ENCODE measurements at regions not wholly inside any gene's neighbourhood (a gene's known extent, or its start where the extent isn't known, plus 50 kb on each side); places are given as distances from the start of the nearest gene placed in this dataset.

DNA sequence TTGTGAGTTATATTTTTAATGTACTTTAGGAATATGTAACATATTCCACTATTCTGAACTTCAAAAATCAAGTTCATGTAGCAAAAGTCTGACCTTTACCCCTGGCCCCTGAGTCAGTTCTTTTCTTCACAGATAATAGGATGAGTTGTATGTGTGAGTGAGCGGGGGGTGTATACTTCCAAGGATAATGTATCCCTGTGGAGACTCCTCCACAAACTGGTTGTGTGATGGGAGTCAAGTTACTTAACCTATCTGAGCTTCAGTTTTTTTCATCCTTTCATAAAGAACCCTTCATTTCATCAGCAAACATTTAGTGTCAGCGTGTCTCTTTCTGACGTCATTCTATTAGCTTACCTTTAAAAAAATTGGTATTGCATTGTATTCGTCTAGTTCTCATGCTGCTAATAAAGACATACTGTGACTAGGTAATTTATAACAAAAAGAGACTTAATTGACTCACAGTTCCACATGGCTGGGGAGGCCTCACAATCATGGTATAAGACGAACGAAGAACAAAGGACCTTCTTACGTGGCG is 288.1 kb upstream of the GPC6 start:
- no peak for TF ChIP-seq SUZ12 (IDR thresholded peaks at IDR 0.05; ENCODE audit: extremely low read depth, insufficient read depth, insufficient read length)
- DNase-seq (ENCODE audit: low read depth, low spot score): no peak
- no peak overlapping the region for H3K4me3 ChIP-seq (ENCODE audit: insufficient read length, low read depth)

DNA sequence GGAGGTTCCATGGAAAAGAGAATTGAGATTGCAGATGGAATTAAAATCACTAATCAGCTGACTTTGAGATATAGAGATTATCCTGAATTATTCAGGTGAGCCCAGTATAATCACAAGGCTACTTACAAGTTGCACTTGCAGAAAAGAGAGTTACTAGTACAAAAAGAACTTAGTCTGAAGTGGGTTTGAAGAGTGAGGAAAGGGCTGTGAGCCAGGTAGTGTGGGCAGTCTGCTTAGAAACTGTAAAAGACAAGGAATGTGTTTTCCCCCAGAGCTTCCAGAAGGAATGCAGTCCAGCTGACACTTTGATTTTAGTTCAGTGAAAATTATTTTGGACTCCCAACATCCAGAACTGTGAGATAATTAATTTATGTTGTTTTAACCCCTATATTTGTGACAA is 285.4 kb upstream of the GPC6 start:
- DNase-seq (ENCODE audit: low read depth, low spot score): no peak
- no peak overlapping the region for H3K9ac ChIP-seq (ENCODE audit: insufficient read length, low read depth)
- H3K36me3 ChIP-seq (ENCODE audit: insufficient read depth, insufficient read length, low read length): no peaks in the 10 kb centered on the region
- H3K27me3 ChIP-seq (ENCODE audit: insufficient read depth, insufficient read length): no peaks in the 10 kb centered on the region
- H3K4me3 ChIP-seq (ENCODE audit: insufficient read length, low read depth): no peak overlapping the region
- no peak for TF ChIP-seq YY1 (IDR thresholded peaks at IDR 0.05; ENCODE audit: insufficient read depth, insufficient read length)
- TF ChIP-seq SUZ12 (IDR thresholded peaks at IDR 0.05; ENCODE audit: extremely low read depth, insufficient read depth, insufficient read length): no peak
- no peak for TF ChIP-seq ZNF274 (IDR thresholded peaks at IDR 0.05; ENCODE audit: low read depth, low read length)
- H3K9me3 ChIP-seq (ENCODE audit: insufficient read depth, low read length): no peaks in the 10 kb centered on the region
- H3K4me1 ChIP-seq (ENCODE audit: insufficient read depth, insufficient read length): no peaks in the 10 kb centered on the region

More for the DNA sequence above, 288.1 kb upstream of the GPC6 start:
- Histone ChIP-seq H3K36me3 (ENCODE audit: insufficient read depth, insufficient read length, low read length) (no peaks in the 10 kb centered on the region), H3K4me1 (ENCODE audit: insufficient read depth, insufficient read length) (no peaks in the 10 kb centered on the region), H3K27me3 (ENCODE audit: insufficient read depth, insufficient read length) (no peaks in the 10 kb centered on the region), H3K9ac (ENCODE audit: insufficient read length, low read depth) (no peak overlapping the region), H3K9me3 (ENCODE audit: insufficient read depth, low read length) (no peaks in the 10 kb centered on the region)

DNA sequence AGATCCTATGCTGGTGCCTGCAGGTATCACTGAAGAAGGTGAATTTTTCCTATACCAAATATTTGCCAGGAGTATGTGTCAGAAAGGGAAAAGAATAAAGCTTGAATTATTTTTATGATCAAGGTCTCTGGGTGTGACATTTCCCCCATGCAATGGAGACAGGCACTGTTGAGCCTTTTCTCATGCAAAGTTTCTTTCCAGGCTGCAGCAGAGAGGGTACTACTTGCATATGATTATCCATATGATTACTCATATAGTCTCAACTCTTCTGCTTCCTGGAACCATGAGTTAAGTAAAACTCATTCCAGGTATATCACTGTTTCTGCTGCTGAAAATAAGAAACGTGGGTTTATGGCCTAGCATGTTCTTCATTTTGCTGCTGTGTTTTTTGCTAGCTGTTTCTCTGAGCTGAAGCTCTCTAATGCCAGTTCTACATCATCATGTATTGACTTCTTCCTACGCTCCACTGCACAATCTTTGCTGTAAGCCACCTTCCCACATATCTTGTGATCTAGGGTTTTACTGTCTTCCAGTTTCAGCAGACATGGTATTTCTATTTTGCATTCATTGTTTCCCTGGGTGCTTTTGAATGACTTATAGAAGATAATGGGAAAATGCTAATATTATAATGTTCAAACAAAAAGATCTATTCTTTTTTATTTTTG is 278.7 kb upstream of the GPC6 start:
- H3K27me3 ChIP-seq (ENCODE audit: insufficient read depth, insufficient read length): no peaks in the 10 kb centered on the region
- no peak for TF ChIP-seq YY1 (IDR thresholded peaks at IDR 0.05; ENCODE audit: insufficient read depth, insufficient read length)
- no peak for TF ChIP-seq ZNF274 (IDR thresholded peaks at IDR 0.05; ENCODE audit: low read depth, low read length)
- no peak for TF ChIP-seq SUZ12 (IDR thresholded peaks at IDR 0.05; ENCODE audit: extremely low read depth, insufficient read depth, insufficient read length)
- DNase-seq (ENCODE audit: low read depth, low spot score): no peak
- no peak overlapping the region for H3K9ac ChIP-seq (ENCODE audit: insufficient read length, low read depth)
- no peaks in the 10 kb centered on the region for H3K36me3 ChIP-seq (ENCODE audit: insufficient read depth, insufficient read length, low read length)
- no peaks in the 10 kb centered on the region for H3K4me1 ChIP-seq (ENCODE audit: insufficient read depth, insufficient read length)
- H3K4me3 ChIP-seq (ENCODE audit: insufficient read length, low read depth): no peak overlapping the region
- H3K9me3 ChIP-seq (ENCODE audit: insufficient read depth, low read length): no peaks in the 10 kb centered on the region

DNA sequence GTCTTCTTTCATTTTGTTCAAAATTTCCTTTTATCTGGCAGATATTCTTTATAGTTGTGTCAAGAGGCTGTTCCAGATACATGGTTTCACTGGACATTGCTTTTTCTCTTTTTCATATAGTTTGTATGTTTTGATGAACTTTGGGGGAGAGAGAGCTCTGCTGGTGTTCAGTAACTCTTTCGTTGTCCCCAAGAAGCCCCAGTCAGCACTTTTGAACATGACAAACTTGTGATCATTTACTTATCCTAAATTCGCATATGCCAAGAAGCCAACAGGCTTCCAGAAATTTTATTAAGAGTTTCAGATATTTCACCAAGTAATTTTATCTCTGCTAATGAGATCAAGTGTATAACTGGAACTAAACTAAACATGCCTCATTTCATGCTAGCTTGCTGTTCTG is 275.8 kb upstream of the GPC6 start:
- H3K9ac ChIP-seq (ENCODE audit: insufficient read length, low read depth): no peak overlapping the region
- no peak for DNase-seq (ENCODE audit: low read depth, low spot score)
- H3K4me1 ChIP-seq (ENCODE audit: insufficient read depth, insufficient read length): no peaks in the 10 kb centered on the region
- no peaks in the 10 kb centered on the region for H3K9me3 ChIP-seq (ENCODE audit: insufficient read depth, low read length)
- TF ChIP-seq ZNF274 (IDR thresholded peaks at IDR 0.05; ENCODE audit: low read depth, low read length) (no peak), SUZ12 (IDR thresholded peaks at IDR 0.05; ENCODE audit: extremely low read depth, insufficient read depth, insufficient read length) (no peak), YY1 (IDR thresholded peaks at IDR 0.05; ENCODE audit: insufficient read depth, insufficient read length) (no peak)
- H3K27me3 ChIP-seq (ENCODE audit: insufficient read depth, insufficient read length): no peaks in the 10 kb centered on the region
- H3K36me3 ChIP-seq (ENCODE audit: insufficient read depth, insufficient read length, low read length): no peaks in the 10 kb centered on the region
- no peak overlapping the region for H3K4me3 ChIP-seq (ENCODE audit: insufficient read length, low read depth)

DNA sequence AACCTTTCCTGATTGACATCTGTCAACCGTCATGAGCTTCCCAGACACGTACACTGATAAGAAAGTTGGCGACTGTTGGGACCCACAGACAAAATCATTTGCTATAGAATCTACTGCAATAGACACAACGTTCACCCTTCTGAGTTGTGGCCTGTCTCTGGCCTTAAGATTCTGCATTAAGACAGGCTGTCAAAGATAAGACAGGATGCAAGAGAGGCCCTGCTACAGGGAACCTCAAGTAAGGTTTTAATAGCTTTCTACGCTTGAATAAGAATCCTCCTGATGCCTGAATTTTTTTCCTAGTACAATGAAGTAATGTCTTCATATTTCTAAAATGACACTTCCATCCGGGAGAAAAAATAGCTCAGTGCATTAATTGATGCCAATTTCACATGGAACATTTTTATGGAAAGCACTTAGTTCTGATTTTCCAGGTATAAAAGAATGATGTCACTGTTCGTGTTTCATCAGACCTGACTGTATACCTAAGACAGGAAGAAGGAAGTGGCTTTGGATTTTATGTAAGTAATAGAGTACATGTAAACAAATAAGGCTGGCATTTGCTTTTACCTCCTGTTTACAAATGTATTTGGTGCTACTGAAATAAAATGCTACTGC is 275.2 kb upstream of the GPC6 start:
- Histone ChIP-seq H3K36me3 (ENCODE audit: insufficient read depth, insufficient read length, low read length) (no peaks in the 10 kb centered on the region), H3K9me3 (ENCODE audit: insufficient read depth, low read length) (no peaks in the 10 kb centered on the region), H3K4me3 (ENCODE audit: insufficient read length, low read depth) (no peak overlapping the region), H3K4me1 (ENCODE audit: insufficient read depth, insufficient read length) (no peaks in the 10 kb centered on the region), H3K27me3 (ENCODE audit: insufficient read depth, insufficient read length) (no peaks in the 10 kb centered on the region), H3K9ac (ENCODE audit: insufficient read length, low read depth) (no peak overlapping the region)
- DNase-seq (ENCODE audit: low read depth, low spot score): no peak
- TF ChIP-seq ZNF274 (IDR thresholded peaks at IDR 0.05; ENCODE audit: low read depth, low read length): no peak
- TF ChIP-seq YY1 (IDR thresholded peaks at IDR 0.05; ENCODE audit: insufficient read depth, insufficient read length): no peak
- no peak for TF ChIP-seq SUZ12 (IDR thresholded peaks at IDR 0.05; ENCODE audit: extremely low read depth, insufficient read depth, insufficient read length)

DNA sequence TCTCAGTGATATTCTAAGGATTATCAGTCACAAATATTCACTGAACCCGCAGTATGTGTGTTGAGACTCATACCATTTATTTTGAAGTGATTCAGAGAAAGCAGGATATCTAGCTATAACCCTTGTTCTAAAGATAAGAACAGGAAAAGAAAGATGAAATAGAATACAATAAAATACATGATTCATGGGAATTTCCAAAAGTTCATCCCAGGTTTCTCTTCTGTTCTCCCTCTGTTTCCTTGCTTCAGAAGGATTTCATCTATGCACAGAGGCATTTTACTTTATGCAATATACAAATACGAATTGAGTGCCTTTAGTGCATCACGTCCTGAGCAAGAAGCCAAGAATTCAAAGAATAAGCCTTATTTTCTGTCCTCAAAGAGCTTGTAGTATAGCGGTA is 274.4 kb upstream of the GPC6 start:
- H3K4me1 ChIP-seq (ENCODE audit: insufficient read depth, insufficient read length): no peaks in the 10 kb centered on the region
- DNase-seq (ENCODE audit: low read depth, low spot score): no peak
- H3K4me3 ChIP-seq (ENCODE audit: insufficient read length, low read depth): no peak overlapping the region
- no peaks in the 10 kb centered on the region for H3K36me3 ChIP-seq (ENCODE audit: insufficient read depth, insufficient read length, low read length)
- TF ChIP-seq SUZ12 (IDR thresholded peaks at IDR 0.05; ENCODE audit: extremely low read depth, insufficient read depth, insufficient read length) (no peak), YY1 (IDR thresholded peaks at IDR 0.05; ENCODE audit: insufficient read depth, insufficient read length) (no peak), ZNF274 (IDR thresholded peaks at IDR 0.05; ENCODE audit: low read depth, low read length) (no peak)
- no peaks in the 10 kb centered on the region for H3K9me3 ChIP-seq (ENCODE audit: insufficient read depth, low read length)
- no peak overlapping the region for H3K9ac ChIP-seq (ENCODE audit: insufficient read length, low read depth)
- no peaks in the 10 kb centered on the region for H3K27me3 ChIP-seq (ENCODE audit: insufficient read depth, insufficient read length)

DNA sequence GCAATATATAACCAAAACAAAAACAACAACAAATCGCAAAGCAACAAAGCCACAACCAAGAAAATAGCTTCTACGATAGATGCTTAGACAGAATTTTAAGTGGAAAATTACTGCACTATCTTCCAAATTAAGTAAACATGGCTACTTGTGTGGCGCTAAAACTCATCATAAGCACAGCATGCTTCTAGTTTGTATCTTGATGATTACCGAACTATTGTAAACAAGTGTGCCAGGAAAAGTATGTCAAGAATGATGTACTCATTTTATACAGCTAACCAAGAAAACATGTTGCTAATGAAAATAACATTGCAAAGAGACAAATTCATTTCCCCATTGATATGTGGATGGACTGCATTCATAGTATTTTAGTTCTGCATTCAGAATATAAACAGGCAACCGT is 271.9 kb upstream of the GPC6 start:
- Histone ChIP-seq H3K36me3 (ENCODE audit: insufficient read depth, insufficient read length, low read length) (no peaks in the 10 kb centered on the region), H3K27me3 (ENCODE audit: insufficient read depth, insufficient read length) (no peaks in the 10 kb centered on the region), H3K9ac (ENCODE audit: insufficient read length, low read depth) (no peak overlapping the region), H3K9me3 (ENCODE audit: insufficient read depth, low read length) (peaks cover 2% of the 10 kb centered on the region; the same call in 1 of the 2 replicates), H3K4me1 (ENCODE audit: insufficient read depth, insufficient read length) (no peaks in the 10 kb centered on the region), H3K4me3 (ENCODE audit: insufficient read length, low read depth) (no peak overlapping the region)
- no peak for DNase-seq (ENCODE audit: low read depth, low spot score)
- TF ChIP-seq ZNF274 (IDR thresholded peaks at IDR 0.05; ENCODE audit: low read depth, low read length): no peak
- no peak for TF ChIP-seq YY1 (IDR thresholded peaks at IDR 0.05; ENCODE audit: insufficient read depth, insufficient read length)
- TF ChIP-seq SUZ12 (IDR thresholded peaks at IDR 0.05; ENCODE audit: extremely low read depth, insufficient read depth, insufficient read length): no peak
